ENCODE measurements at regions not wholly inside any gene's neighbourhood (a gene's known extent, or its start where the extent isn't known, plus 50 kb on each side); places are given as distances from the start of the nearest gene placed in this dataset.

DNA sequence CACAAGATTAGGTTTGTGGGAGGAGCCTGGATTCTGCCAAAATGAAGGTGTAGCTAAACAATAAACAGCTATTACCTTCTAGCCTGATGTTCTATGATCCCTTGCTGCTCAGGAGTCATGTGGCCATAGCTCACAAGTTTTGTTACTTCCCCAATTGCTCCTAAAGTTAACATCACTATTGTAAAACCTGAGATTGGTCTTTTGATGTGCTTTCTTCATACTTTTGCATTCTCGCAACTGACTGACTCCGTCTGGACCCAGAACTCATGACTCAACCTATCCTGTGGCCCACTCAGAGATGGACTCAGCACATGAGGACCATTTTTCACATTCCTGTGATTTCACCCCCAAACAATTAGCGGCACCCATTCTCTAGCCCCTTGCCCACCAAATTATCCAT is 69.1 kb downstream of the PTGS2 start:
- DNase-seq, result no peak
- no peak overlapping the region for H3K4me3 Mint-ChIP-seq
- no peaks in the 10 kb centered on the region for H3K9me3 Mint-ChIP-seq
- no peaks in the 10 kb centered on the region for H3K36me3 Mint-ChIP-seq (ENCODE audit: low read depth)
- no peak for TF ChIP-seq CTCF (IDR thresholded peaks at IDR 0.05)
- peaks cover 3% of the 10 kb centered on the region for H3K27me3 Mint-ChIP-seq (ENCODE audit: low read depth, poor library complexity)
- H3K27ac Mint-ChIP-seq, result no peak overlapping the region
- no peaks in the 10 kb centered on the region for H3K4me1 Mint-ChIP-seq

GRCh38 chr1:186609183-186609582 is 71.0 kb downstream of the PTGS2 start:
- no peak for TF ChIP-seq CTCF (IDR thresholded peaks at IDR 0.05)
- H3K4me1 Mint-ChIP-seq, result no peaks in the 10 kb centered on the region
- no peak for DNase-seq
- no peaks in the 10 kb centered on the region for H3K36me3 Mint-ChIP-seq (ENCODE audit: low read depth)
- peaks cover 3% of the 10 kb centered on the region for H3K27me3 Mint-ChIP-seq (ENCODE audit: low read depth, poor library complexity)
- H3K4me3 Mint-ChIP-seq, result no peak overlapping the region
- peaks cover 10% of the 10 kb centered on the region for H3K9me3 Mint-ChIP-seq
- H3K27ac Mint-ChIP-seq, result no peak overlapping the region

DNA sequence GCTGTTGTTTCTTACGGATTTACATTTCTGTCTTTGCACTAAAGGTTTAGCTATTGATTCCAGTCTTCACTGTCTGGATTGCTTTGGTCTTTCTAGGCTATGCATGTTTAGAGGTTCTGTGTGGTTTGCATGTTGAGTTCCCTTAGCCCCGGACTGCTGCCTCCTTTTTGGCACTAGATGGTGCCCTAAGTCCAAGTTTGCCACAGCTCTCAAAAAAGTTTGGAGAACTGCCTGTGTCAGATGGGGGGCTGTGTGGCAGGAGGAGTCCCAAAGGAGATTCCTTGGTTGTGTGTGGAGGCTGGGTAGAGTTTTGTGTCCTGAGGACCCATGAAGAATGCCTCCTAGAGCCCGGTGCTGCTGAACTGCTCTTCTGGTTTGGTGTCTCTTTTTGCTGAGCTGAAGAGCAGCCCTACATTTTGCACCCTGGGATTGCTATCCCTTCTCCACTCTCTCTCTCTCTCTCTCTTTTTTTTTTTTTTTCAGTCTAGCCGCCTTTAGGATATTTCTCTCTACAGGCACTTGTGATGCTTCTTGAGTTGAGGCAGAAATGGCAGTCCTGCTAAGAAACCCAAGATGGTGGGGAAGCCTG is 74.4 kb downstream of the PTGS2 start:
- Mint-ChIP-seq H3K27me3 (ENCODE audit: low read depth, poor library complexity) (peaks cover 3% of the 10 kb centered on the region), H3K27ac (no peak overlapping the region), H3K36me3 (ENCODE audit: low read depth) (no peaks in the 10 kb centered on the region), H3K4me1 (no peaks in the 10 kb centered on the region), H3K4me3 (no peak overlapping the region), H3K9me3 (peaks cover 10% of the 10 kb centered on the region)
- TF ChIP-seq CTCF (IDR thresholded peaks at IDR 0.05), result peak; percentile 57
- DNase-seq, result peak; percentile 37

DNA sequence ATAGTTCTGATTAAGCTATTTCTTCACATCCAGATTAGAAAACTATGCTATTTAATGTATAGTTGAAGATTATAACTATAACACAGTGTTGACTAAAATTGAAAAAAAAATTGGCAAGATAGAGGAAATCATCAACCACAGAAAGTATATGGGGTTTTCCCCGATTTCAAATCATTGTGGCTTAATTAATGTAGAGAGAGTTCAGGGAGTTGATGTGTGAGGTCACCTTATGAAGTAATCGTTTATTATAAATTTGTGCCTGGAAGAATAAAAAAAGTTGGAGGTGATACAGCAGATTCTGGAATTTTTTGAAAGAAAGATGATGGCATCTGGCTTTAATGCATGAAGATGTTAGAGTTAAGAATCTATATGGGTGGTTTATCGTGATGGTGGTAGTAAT is 84.3 kb downstream of the PTGS2 start:
- TF ChIP-seq CTCF (IDR thresholded peaks at IDR 0.05), result no peak
- peaks cover 19% of the 10 kb centered on the region for H3K9me3 Mint-ChIP-seq
- H3K27me3 Mint-ChIP-seq (ENCODE audit: low read depth, poor library complexity), result no peaks in the 10 kb centered on the region
- DNase-seq, result no peak
- H3K4me3 Mint-ChIP-seq, result no peak overlapping the region
- H3K36me3 Mint-ChIP-seq (ENCODE audit: low read depth), result no peaks in the 10 kb centered on the region
- H3K27ac Mint-ChIP-seq, result no peak overlapping the region
- no peaks in the 10 kb centered on the region for H3K4me1 Mint-ChIP-seq

- no peak for DNase-seq
- H3K27ac Mint-ChIP-seq, result no peak overlapping the region
- H3K9me3 Mint-ChIP-seq, result peaks cover 10% of the 10 kb centered on the region
- peaks cover 4% of the 10 kb centered on the region for H3K27me3 Mint-ChIP-seq (ENCODE audit: low read depth, poor library complexity)
- no peaks in the 10 kb centered on the region for H3K4me1 Mint-ChIP-seq
- H3K4me3 Mint-ChIP-seq, result no peak overlapping the region
- H3K36me3 Mint-ChIP-seq (ENCODE audit: low read depth), result no peaks in the 10 kb centered on the region
- TF ChIP-seq CTCF (IDR thresholded peaks at IDR 0.05), result no peak
Measured at GRCh38 chr1:186578325-186579016, 101.8 kb downstream of the PTGS2 start.

GRCh38 chr1:186577633-186578032 is 102.6 kb downstream of the PTGS2 start:
- no peak for TF ChIP-seq CTCF (IDR thresholded peaks at IDR 0.05)
- H3K36me3 Mint-ChIP-seq (ENCODE audit: low read depth), result no peaks in the 10 kb centered on the region
- H3K4me1 Mint-ChIP-seq, result no peaks in the 10 kb centered on the region
- H3K27me3 Mint-ChIP-seq (ENCODE audit: low read depth, poor library complexity), result peaks cover 4% of the 10 kb centered on the region
- H3K27ac Mint-ChIP-seq, result no peak overlapping the region
- DNase-seq, result no peak
- H3K9me3 Mint-ChIP-seq, result peaks cover 4% of the 10 kb centered on the region
- H3K4me3 Mint-ChIP-seq, result no peak overlapping the region
